ENCODE measurements at regions not wholly inside any gene's neighbourhood (a gene's known extent, or its start where the extent isn't known, plus 50 kb on each side); places are given as distances from the start of the nearest gene placed in this dataset.

GRCh38 chrX:42967681-42968300 is 189.8 kb upstream of the PPP1R2C start:
- TF ChIP-seq CTCF (conservative IDR thresholded peaks at IDR 0.05) (no peak), ZFX (IDR thresholded peaks at IDR 0.05) (no peak)
